GM12872 (cell line): ENCODE measurements at regions not wholly inside any gene's neighbourhood (a gene's known extent, or its start where the extent isn't known, plus 50 kb on each side); places are given as distances from the start of the nearest gene placed in this dataset.

Experiments
- CTCF ChIP-seq: IDR thresholded peaks from 3 replicates; pipeline ENCODE4 v1.5.1; 2011; ENCODE audit warnings: low read depth, mild to moderate bottlenecking, low read length, moderate library complexity; ENCODE audit not compliant: insufficient read depth

- no peak for TF ChIP-seq CTCF
These were observed 108.6 kb downstream of the ABCC12 start for GRCh38 chr16:48047241-48047640.

- no peak for TF ChIP-seq CTCF
These were observed 111.7 kb downstream of the ABCC12 start for GRCh38 chr16:48044117-48044516.

- 0 out of 3 replicates have a peak, but pooled peaks have one; percentile 22 for TF ChIP-seq CTCF
These were observed 113.8 kb downstream of the ABCC12 start for GRCh38 chr16:48041981-48042421.

- TF ChIP-seq CTCF: no peak
These were observed 120.7 kb downstream of the ABCC12 start for GRCh38 chr16:48035142-48035541.

GRCh38 chr16:48030926-48031325, 124.9 kb downstream of the ABCC12 start:
- TF ChIP-seq CTCF: no peak

GRCh38 chr16:48029768-48030167, 126.0 kb downstream of the ABCC12 start:
- no peak for TF ChIP-seq CTCF

- TF ChIP-seq CTCF: no peak
These were observed 130.4 kb downstream of the ABCC12 start for GRCh38 chr16:48025359-48025758.

GRCh38 chr16:48024042-48024441, 131.8 kb downstream of the ABCC12 start:
- no peak for TF ChIP-seq CTCF
